Neural progenitor cell (in vitro differentiated cells): ENCODE measurements at regions not wholly inside any gene's neighbourhood (a gene's known extent, or its start where the extent isn't known, plus 50 kb on each side); places are given as distances from the start of the nearest gene placed in this dataset.

Source experiments
- DNase-seq: peaks from one replicate; pipeline ENCODE4 v3.0.0-alpha.2; 2016; ENCODE audit warnings: low spot score
- H2AFZ ChIP-seq: fragments of 200-600 bp; sonication (generic); replicated peaks from 2 replicates; pipeline ENCODE4 v1.6.1; 2016; ENCODE audit warnings: antibody characterized with exemption
- H3F3A ChIP-seq: fragments of 200-600 bp; sonication (generic); 2 replicates; pipeline ENCODE4 v1.6.1; 2016; ENCODE audit warnings: antibody characterized with exemption, low read depth
- H3K27ac ChIP-seq: fragments of 200-600 bp; sonication (generic); 2 replicates; pipeline ENCODE4 v1.5.1; 2016; ENCODE audit warnings: mild to moderate bottlenecking
- H3K27me3 ChIP-seq: fragments of 200-600 bp; sonication (generic); 2 replicates; pipeline ENCODE4 v1.6.1; 2016; ENCODE audit warnings: mild to moderate bottlenecking, moderate library complexity
- H3K36me3 ChIP-seq: fragments of 200-600 bp; sonication (generic); 2 replicates; pipeline ENCODE4 v1.5.1; 2016
- H3K4me1 ChIP-seq: fragments of 200-600 bp; sonication (generic); 2 replicates; pipeline ENCODE4 v1.6.1; 2016; ENCODE audit warnings: mixed run types
- H3K4me2 ChIP-seq: fragments of 200-600 bp; sonication (generic); 2 replicates; pipeline ENCODE4 v1.6.1; 2016
- H3K4me3 ChIP-seq: fragments of 200-600 bp; sonication (generic); 2 replicates; pipeline ENCODE4 v1.5.1; 2016
- H3K79me2 ChIP-seq: fragments of 200-600 bp; sonication (generic); 2 replicates; pipeline ENCODE4 v1.6.1; 2016; ENCODE audit warnings: low read depth
- H3K9ac ChIP-seq: fragments of 200-600 bp; sonication (generic); 2 replicates; pipeline ENCODE4 v1.6.1; 2016
- H3K9me3 ChIP-seq: fragments of 200-600 bp; sonication (generic); 2 replicates; pipeline ENCODE4 v1.5.1; 2016; ENCODE audit warnings: low read depth
- H4K20me1 ChIP-seq: fragments of 200-600 bp; sonication (generic); 2 replicates; pipeline ENCODE4 v1.6.1; 2016; ENCODE audit warnings: low read depth
- H3K27ac Mint-ChIP-seq: 3 replicates; pipeline ENCODE4 v1.8.0; 2021; ENCODE audit warnings: mixed read lengths
- H3K27me3 Mint-ChIP-seq: 2 replicates; pipeline ENCODE4 v1.8.0; 2022; ENCODE audit warnings: low read depth, mild to moderate bottlenecking, inconsistent platforms, moderate library complexity, mixed read lengths; ENCODE audit not compliant: insufficient read depth
- H3K36me3 Mint-ChIP-seq: 3 replicates; pipeline ENCODE4 v1.8.0; 2021; ENCODE audit warnings: mixed read lengths
- H3K4me1 Mint-ChIP-seq: 3 replicates; pipeline ENCODE4 v1.8.0; 2021; ENCODE audit warnings: mixed read lengths
- H3K4me3 Mint-ChIP-seq: 3 replicates; pipeline ENCODE4 v1.8.0; 2021; ENCODE audit warnings: mild to moderate bottlenecking, moderate library complexity, mixed read lengths
- H3K9me3 Mint-ChIP-seq: 3 replicates; pipeline ENCODE4 v1.8.0; 2020; ENCODE audit warnings: mixed read lengths
- CTCF ChIP-seq: fragments of 200-600 bp; sonication (generic); IDR thresholded peaks from 2 replicates; pipeline ENCODE4 v1.5.1; 2017; ENCODE audit warnings: antibody characterized with exemption, mild to moderate bottlenecking
- EZH2 ChIP-seq: fragments of 200-600 bp; sonication (generic); IDR thresholded peaks from 2 replicates; pipeline ENCODE4 v1.6.1; 2017; ENCODE audit warnings: antibody characterized with exemption, mild to moderate bottlenecking, moderate library complexity
- EZH2phosphoT487 ChIP-seq: fragments of 200-600 bp; sonication (generic); IDR thresholded peaks from 2 replicates; pipeline ENCODE4 v1.6.1; 2017; ENCODE audit warnings: antibody characterized with exemption

DNA sequence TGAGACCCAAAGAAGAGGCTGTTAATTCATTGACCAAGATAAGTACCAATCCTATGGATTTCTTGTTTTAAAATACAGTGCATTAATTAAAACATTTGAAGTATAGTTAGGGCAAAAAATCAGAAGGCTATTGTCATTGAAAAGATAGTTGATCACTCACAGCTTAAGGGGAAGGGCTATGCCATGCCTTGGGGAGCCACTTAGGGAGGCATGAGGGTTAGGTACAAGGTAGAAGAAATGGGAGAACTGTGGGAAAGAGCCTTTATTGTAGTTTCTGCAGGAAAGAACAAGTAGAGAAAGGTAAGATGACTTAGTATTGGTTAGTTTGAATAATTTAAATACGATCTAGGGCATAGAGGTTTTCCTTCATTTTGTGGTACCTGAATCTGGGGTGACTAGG is 1285.5 kb upstream of the TMEFF2 start:
- Histone ChIP-seq H3K9me3 (no peaks in the 10 kb centered on the region), H3K4me2 (no peak overlapping the region), H3K27ac (no peak overlapping the region), H3K79me2 (no peaks in the 10 kb centered on the region), H2AFZ (no peak overlapping the region), H3K4me3 (no peak overlapping the region), H3K36me3 (no peaks in the 10 kb centered on the region), H3K27me3 (no peaks in the 10 kb centered on the region), H4K20me1 (no peaks in the 10 kb centered on the region), H3F3A (no peaks in the 10 kb centered on the region), H3K4me1 (no peaks in the 10 kb centered on the region), H3K9ac (no peak overlapping the region)
- no peak overlapping the region for H3K4me3 Mint-ChIP-seq
- no peaks in the 10 kb centered on the region for H3K36me3 Mint-ChIP-seq
- DNase-seq: no peak
- no peak for TF ChIP-seq EZH2phosphoT487
- TF ChIP-seq EZH2: no peak
- TF ChIP-seq CTCF: no peak
- no peak overlapping the region for H3K27ac Mint-ChIP-seq
- H3K27me3 Mint-ChIP-seq: no peaks in the 10 kb centered on the region
- H3K4me1 Mint-ChIP-seq: peaks cover 4% of the 10 kb centered on the region
- H3K9me3 Mint-ChIP-seq: no peaks in the 10 kb centered on the region

GRCh38 chr2:193476171-193476800 is 1281.6 kb upstream of the TMEFF2 start:
- no peak overlapping the region for H3K4me2 ChIP-seq
- peak; percentile 19 for DNase-seq
- H3K9me3 ChIP-seq: no peaks in the 10 kb centered on the region
- no peaks in the 10 kb centered on the region for H3F3A ChIP-seq
- H3K27ac ChIP-seq: no peak overlapping the region
- H3K4me3 Mint-ChIP-seq: no peak overlapping the region
- no peaks in the 10 kb centered on the region for H3K36me3 ChIP-seq
- H3K9me3 Mint-ChIP-seq: peaks cover 5% of the 10 kb centered on the region
- H3K79me2 ChIP-seq: no peaks in the 10 kb centered on the region
- H3K27me3 Mint-ChIP-seq: no peaks in the 10 kb centered on the region
- no peaks in the 10 kb centered on the region for H4K20me1 ChIP-seq
- no peak overlapping the region for H3K4me3 ChIP-seq
- H3K36me3 Mint-ChIP-seq: no peaks in the 10 kb centered on the region
- no peaks in the 10 kb centered on the region for H3K4me1 ChIP-seq
- no peaks in the 10 kb centered on the region for H3K27me3 ChIP-seq
- TF ChIP-seq EZH2 (no peak), CTCF (no peak), EZH2phosphoT487 (no peak)
- no peak overlapping the region for H2AFZ ChIP-seq
- peaks cover 4% of the 10 kb centered on the region for H3K4me1 Mint-ChIP-seq
- no peak overlapping the region for H3K9ac ChIP-seq
- H3K27ac Mint-ChIP-seq: no peak overlapping the region

DNA sequence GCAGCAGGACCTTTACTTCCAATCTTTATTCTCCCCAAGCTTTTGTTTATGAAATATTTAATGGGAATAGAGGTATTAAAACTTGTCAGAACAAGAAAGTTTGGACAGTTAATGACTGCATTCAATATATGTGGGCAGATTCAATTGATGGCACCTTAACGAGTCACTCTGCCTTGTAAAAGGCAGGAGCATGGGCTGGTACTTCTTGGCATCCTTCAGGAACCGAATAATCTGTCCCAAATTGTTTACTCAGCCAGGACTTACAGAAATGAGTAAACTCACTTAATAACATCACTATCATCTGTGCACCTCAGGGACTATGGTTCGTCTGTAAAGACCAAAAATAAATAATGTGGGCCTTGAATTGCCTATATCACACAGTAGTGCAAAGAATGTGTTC is 1280.3 kb upstream of the TMEFF2 start:
- Mint-ChIP-seq H3K9me3 (peaks cover 5% of the 10 kb centered on the region), H3K27me3 (no peaks in the 10 kb centered on the region), H3K36me3 (no peaks in the 10 kb centered on the region), H3K27ac (no peak overlapping the region), H3K4me3 (no peak overlapping the region), H3K4me1 (peaks cover 4% of the 10 kb centered on the region)
- H3K4me1 ChIP-seq: no peaks in the 10 kb centered on the region
- DNase-seq: no peak
- no peaks in the 10 kb centered on the region for H3F3A ChIP-seq
- no peak overlapping the region for H2AFZ ChIP-seq
- no peaks in the 10 kb centered on the region for H3K27me3 ChIP-seq
- H3K36me3 ChIP-seq: no peaks in the 10 kb centered on the region
- H3K4me3 ChIP-seq: no peak overlapping the region
- H3K79me2 ChIP-seq: no peaks in the 10 kb centered on the region
- no peaks in the 10 kb centered on the region for H3K9me3 ChIP-seq
- H3K4me2 ChIP-seq: no peak overlapping the region
- no peaks in the 10 kb centered on the region for H4K20me1 ChIP-seq
- no peak for TF ChIP-seq CTCF
- TF ChIP-seq EZH2: no peak
- TF ChIP-seq EZH2phosphoT487: no peak
- no peak overlapping the region for H3K9ac ChIP-seq
- H3K27ac ChIP-seq: no peak overlapping the region
